Hepatocyte (in vitro differentiated cells): ENCODE measurements at regions not wholly inside any gene's neighbourhood (a gene's known extent, or its start where the extent isn't known, plus 50 kb on each side); places are given as distances from the start of the nearest gene placed in this dataset.
"Not testable (repeated sequence)": the region's sequence is repeated elsewhere in the genome, so short reads cannot be mapped to it uniquely, and the experiment has no call there.

Experiments used
- DNase-seq: peaks from one replicate; pipeline ENCODE4 v3.0.0-alpha.2; 2016; ENCODE audit warnings: low spot score
- H2AFZ ChIP-seq: fragments of 200-600 bp; sonication (generic); 2 replicates; pipeline ENCODE4 v1.6.0; 2016; ENCODE audit warnings: antibody characterized with exemption, mild to moderate bottlenecking
- H3K27ac ChIP-seq: fragments of 200-600 bp; sonication (generic); 2 replicates; pipeline ENCODE4 v1.5.1; 2016; ENCODE audit warnings: mild to moderate bottlenecking
- H3K27me3 ChIP-seq: fragments of 200-600 bp; sonication (generic); 2 replicates; pipeline ENCODE4 v1.6.1; 2016
- H3K36me3 ChIP-seq: fragments of 200-600 bp; sonication (generic); replicated peaks from 2 replicates; pipeline ENCODE4 v1.5.1; 2016; ENCODE audit warnings: low read depth; ENCODE audit not compliant: insufficient read depth
- H3K4me1 ChIP-seq: fragments of 200-600 bp; sonication (generic); 2 replicates; pipeline ENCODE4 v1.5.1; 2016; ENCODE audit warnings: mild to moderate bottlenecking, moderate library complexity; ENCODE audit not compliant: insufficient read depth
- H3K4me2 ChIP-seq: fragments of 200-600 bp; sonication (generic); 2 replicates; pipeline ENCODE4 v1.6.0; 2016
- H3K4me3 ChIP-seq: fragments of 200-600 bp; sonication (generic); 2 replicates; pipeline ENCODE4 v1.5.1; 2016; ENCODE audit warnings: mild to moderate bottlenecking
- H3K79me2 ChIP-seq: fragments of 200-600 bp; sonication (generic); 2 replicates; pipeline ENCODE4 v1.6.0; 2017; ENCODE audit warnings: mild to moderate bottlenecking
- H3K9me2 ChIP-seq: fragments of 200-600 bp; sonication (generic); replicated peaks from 2 replicates; pipeline ENCODE4 v1.6.0; 2017; ENCODE audit warnings: mild to moderate bottlenecking; ENCODE audit not compliant: insufficient read depth
- H3K9me3 ChIP-seq: fragments of 200-600 bp; sonication (generic); 2 replicates; pipeline ENCODE4 v1.5.1; 2016; ENCODE audit warnings: low read depth, mild to moderate bottlenecking
- H4K20me1 ChIP-seq: fragments of 200-600 bp; sonication (generic); 2 replicates; pipeline ENCODE4 v1.6.0; 2016; ENCODE audit warnings: mild to moderate bottlenecking; ENCODE audit not compliant: insufficient read depth, poor library complexity, severe bottlenecking
- CTCF ChIP-seq: fragments of 200-600 bp; sonication (generic); IDR thresholded peaks from 2 replicates; pipeline ENCODE4 v1.5.1; 2016; ENCODE audit warnings: antibody characterized with exemption, mild to moderate bottlenecking; ENCODE audit not compliant: poor library complexity
- EZH2 ChIP-seq: fragments of 200-600 bp; sonication (generic); IDR thresholded peaks from 2 replicates; pipeline ENCODE4 v1.6.1; 2016; ENCODE audit warnings: antibody characterized with exemption, mild to moderate bottlenecking, borderline replicate concordance
- EZH2phosphoT487 ChIP-seq: fragments of 200-600 bp; sonication (generic); IDR thresholded peaks from one replicate; pipeline ENCODE4 v1.6.1; 2018; ENCODE audit warnings: antibody characterized with exemption, mild to moderate bottlenecking, low read depth, moderate library complexity; ENCODE audit not compliant: unreplicated experiment, severe bottlenecking
- WGBS: methylation state at CpG from one replicate; pipeline ENCODE4 v1.1.6; 2016; ENCODE audit warnings: low lambda C conversion rate; ENCODE audit errors: missing lambda C conversion rate; 5-methylcytosine and 5-hydroxymethylcytosine counted together

- no peaks in the 10 kb centered on the region for H3K9me2 ChIP-seq
- 71% methylated on average over 1 of the region's 1 CpG for WGBS
Observed at GRCh38 chrX:82528525-82528924, 979.6 kb upstream of the POU3F4 start.

GRCh38 chrX:82534086-82534597 is 973.9 kb upstream of the POU3F4 start:
- H3K9me3 ChIP-seq = no peaks in the 10 kb centered on the region
- 63% methylated on average over 4 of the region's 4 CpGs for WGBS
- no peak overlapping the region for H3K27ac ChIP-seq
- no peaks in the 10 kb centered on the region for H4K20me1 ChIP-seq
- no peaks in the 10 kb centered on the region for H3K4me1 ChIP-seq
- H2AFZ ChIP-seq = no peak overlapping the region
- no peaks in the 10 kb centered on the region for H3K9me2 ChIP-seq
- TF ChIP-seq EZH2 = no peak
- TF ChIP-seq CTCF = no peak
- no peak for TF ChIP-seq EZH2phosphoT487
- DNase-seq = no peak
- no peaks in the 10 kb centered on the region for H3K36me3 ChIP-seq
- H3K4me2 ChIP-seq = no peak overlapping the region
- no peaks in the 10 kb centered on the region for H3K27me3 ChIP-seq
- no peaks in the 10 kb centered on the region for H3K79me2 ChIP-seq
- no peak overlapping the region for H3K4me3 ChIP-seq

More at GRCh38 chrX:82528525-82528924, 979.6 kb upstream of the POU3F4 start:
- TF ChIP-seq EZH2 (no peak), CTCF (no peak), EZH2phosphoT487 (no peak)
- Histone ChIP-seq H2AFZ (no peak overlapping the region), H3K27ac (no peak overlapping the region), H3K9me3 (no peaks in the 10 kb centered on the region), H3K27me3 (no peaks in the 10 kb centered on the region), H3K4me2 (no peak overlapping the region), H3K4me3 (no peak overlapping the region), H3K36me3 (no peaks in the 10 kb centered on the region), H3K79me2 (no peaks in the 10 kb centered on the region), H4K20me1 (no peaks in the 10 kb centered on the region), H3K4me1 (no peaks in the 10 kb centered on the region)
- DNase-seq = no peak

- H3K79me2 ChIP-seq, H2AFZ ChIP-seq, H3K9me3 ChIP-seq, H3K4me3 ChIP-seq, H3K27ac ChIP-seq, H3K4me1 ChIP-seq, H3K9me2 ChIP-seq, H3K27me3 ChIP-seq, H3K36me3 ChIP-seq, H4K20me1 ChIP-seq, DNase-seq, H3K4me2 ChIP-seq: not testable (repeated sequence)
- 81% methylated on average over 3 of the region's 3 CpGs for WGBS
Observed at GRCh38 chrX:82537205-82537604, 970.9 kb upstream of the POU3F4 start.

GRCh38 chrX:82541822-82542221 is 966.3 kb upstream of the POU3F4 start:
- DNase-seq = no peak
- Histone ChIP-seq H3K9me2 (no peaks in the 10 kb centered on the region), H3K27me3 (no peaks in the 10 kb centered on the region), H4K20me1 (no peaks in the 10 kb centered on the region), H2AFZ (no peak overlapping the region), H3K36me3 (no peaks in the 10 kb centered on the region), H3K4me3 (no peak overlapping the region), H3K4me2 (no peak overlapping the region), H3K79me2 (no peaks in the 10 kb centered on the region), H3K4me1 (no peaks in the 10 kb centered on the region), H3K27ac (no peak overlapping the region), H3K9me3 (peaks cover 4% of the 10 kb centered on the region)
- TF ChIP-seq EZH2phosphoT487 (no peak), CTCF (no peak), EZH2 (no peak)
- WGBS = 97% methylated on average over 2 of the region's 2 CpGs

GRCh38 chrX:82552201-82552600 is 955.9 kb upstream of the POU3F4 start:
- not testable (repeated sequence) for H3K9me3 ChIP-seq, H3K9me2 ChIP-seq, H3K4me1 ChIP-seq, H3K27me3 ChIP-seq, H4K20me1 ChIP-seq, H2AFZ ChIP-seq, H3K4me3 ChIP-seq, H3K36me3 ChIP-seq, H3K4me2 ChIP-seq, H3K79me2 ChIP-seq, DNase-seq, H3K27ac ChIP-seq
- 88% methylated on average over 21 of the region's 21 CpGs for WGBS
